ENCODE measurements at regions not wholly inside any gene's neighbourhood (a gene's known extent, or its start where the extent isn't known, plus 50 kb on each side); places are given as distances from the start of the nearest gene placed in this dataset.

GRCh38 chr10:91032611-91033206 is 111.8 kb upstream of the ANKRD1 start:
- TF ChIP-seq, protein P1, sequence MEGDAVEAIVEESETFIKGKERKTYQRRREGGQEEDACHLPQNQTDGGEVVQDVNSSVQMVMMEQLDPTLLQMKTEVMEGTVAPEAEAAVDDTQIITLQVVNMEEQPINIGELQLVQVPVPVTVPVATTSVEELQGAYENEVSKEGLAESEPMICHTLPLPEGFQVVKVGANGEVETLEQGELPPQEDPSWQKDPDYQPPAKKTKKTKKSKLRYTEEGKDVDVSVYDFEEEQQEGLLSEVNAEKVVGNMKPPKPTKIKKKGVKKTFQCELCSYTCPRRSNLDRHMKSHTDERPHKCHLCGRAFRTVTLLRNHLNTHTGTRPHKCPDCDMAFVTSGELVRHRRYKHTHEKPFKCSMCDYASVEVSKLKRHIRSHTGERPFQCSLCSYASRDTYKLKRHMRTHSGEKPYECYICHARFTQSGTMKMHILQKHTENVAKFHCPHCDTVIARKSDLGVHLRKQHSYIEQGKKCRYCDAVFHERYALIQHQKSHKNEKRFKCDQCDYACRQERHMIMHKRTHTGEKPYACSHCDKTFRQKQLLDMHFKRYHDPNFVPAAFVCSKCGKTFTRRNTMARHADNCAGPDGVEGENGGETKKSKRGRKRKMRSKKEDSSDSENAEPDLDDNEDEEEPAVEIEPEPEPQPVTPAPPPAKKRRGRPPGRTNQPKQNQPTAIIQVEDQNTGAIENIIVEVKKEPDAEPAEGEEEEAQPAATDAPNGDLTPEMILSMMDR (IDR thresholded peaks at IDR 0.05; ENCODE audit: borderline replicate concordance, extremely low read depth, low read length, poor library complexity, severe bottlenecking), result no peak
- TF ChIP-seq EZH2 (IDR thresholded peaks at IDR 0.05; ENCODE audit: borderline replicate concordance, low read depth, low read length, severe bottlenecking), result no peak
